Nephron (organoid): ENCODE measurements at regions not wholly inside any gene's neighbourhood (a gene's known extent, or its start where the extent isn't known, plus 50 kb on each side); places are given as distances from the start of the nearest gene placed in this dataset.

Source experiments
- H3K27ac Mint-ChIP-seq, 3 experiments: 2 replicates each; pipeline ENCODE4 v1.8.0; 2020; ENCODE audit warnings: mixed read lengths in 3 of 3, mild to moderate bottlenecking in 2 of 3, moderate library complexity in 1 of 3
- H3K27me3 Mint-ChIP-seq: 2 replicates; pipeline ENCODE4 v1.8.0; 2021; ENCODE audit warnings: low read depth, mild to moderate bottlenecking, moderate library complexity, mixed read lengths
- H3K36me3 Mint-ChIP-seq: 2 replicates; pipeline ENCODE4 v1.8.0; 2020; ENCODE audit warnings: low read depth, mixed read lengths
- H3K4me1 Mint-ChIP-seq: 2 replicates; pipeline ENCODE4 v1.8.0; 2020; ENCODE audit warnings: mixed read lengths
- H3K4me3 Mint-ChIP-seq, 3 experiments: 2 replicates each; pipeline ENCODE4 v1.8.0; 2020; ENCODE audit warnings: mild to moderate bottlenecking in 3 of 3, mixed read lengths in 3 of 3, moderate library complexity in 2 of 3
- H3K9me3 Mint-ChIP-seq: 2 replicates; pipeline ENCODE4 v1.8.0; 2020; ENCODE audit warnings: mixed read lengths
- TF ChIP-seq, protein P1 (sequence below), 3 experiments: fragments of 200-600 bp; sonication (generic); IDR thresholded peaks; one replicate each; pipeline ENCODE4 v1.5.0; 2021; ENCODE audit warnings: antibody characterized with exemption in 3 of 3; ENCODE audit not compliant: unreplicated experiment in 3 of 3

DNA sequence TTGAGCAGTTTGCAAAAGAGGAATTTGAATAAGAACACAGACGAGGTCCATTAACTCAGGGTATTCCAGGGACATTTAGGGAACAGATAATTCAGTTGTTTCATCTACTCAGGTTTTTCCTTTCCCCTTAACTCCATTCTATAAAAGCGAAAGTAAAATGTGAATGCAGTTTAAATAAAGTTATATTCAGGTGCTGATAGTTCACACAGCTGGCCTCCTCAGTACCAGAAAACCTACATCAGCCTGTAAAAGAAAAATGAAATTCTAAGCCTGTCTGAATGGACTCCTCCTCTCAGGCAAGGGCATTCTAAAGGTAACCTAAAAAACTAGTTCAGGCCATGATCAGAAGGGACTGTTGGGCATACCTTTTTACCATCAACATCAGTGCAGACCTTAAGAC, 873.8 kb downstream of the SUCLG1 start:
- peaks cover 11% of the 10 kb centered on the region for H3K9me3 Mint-ChIP-seq
- no peaks in the 10 kb centered on the region for H3K36me3 Mint-ChIP-seq
- TF ChIP-seq, protein P1, sequence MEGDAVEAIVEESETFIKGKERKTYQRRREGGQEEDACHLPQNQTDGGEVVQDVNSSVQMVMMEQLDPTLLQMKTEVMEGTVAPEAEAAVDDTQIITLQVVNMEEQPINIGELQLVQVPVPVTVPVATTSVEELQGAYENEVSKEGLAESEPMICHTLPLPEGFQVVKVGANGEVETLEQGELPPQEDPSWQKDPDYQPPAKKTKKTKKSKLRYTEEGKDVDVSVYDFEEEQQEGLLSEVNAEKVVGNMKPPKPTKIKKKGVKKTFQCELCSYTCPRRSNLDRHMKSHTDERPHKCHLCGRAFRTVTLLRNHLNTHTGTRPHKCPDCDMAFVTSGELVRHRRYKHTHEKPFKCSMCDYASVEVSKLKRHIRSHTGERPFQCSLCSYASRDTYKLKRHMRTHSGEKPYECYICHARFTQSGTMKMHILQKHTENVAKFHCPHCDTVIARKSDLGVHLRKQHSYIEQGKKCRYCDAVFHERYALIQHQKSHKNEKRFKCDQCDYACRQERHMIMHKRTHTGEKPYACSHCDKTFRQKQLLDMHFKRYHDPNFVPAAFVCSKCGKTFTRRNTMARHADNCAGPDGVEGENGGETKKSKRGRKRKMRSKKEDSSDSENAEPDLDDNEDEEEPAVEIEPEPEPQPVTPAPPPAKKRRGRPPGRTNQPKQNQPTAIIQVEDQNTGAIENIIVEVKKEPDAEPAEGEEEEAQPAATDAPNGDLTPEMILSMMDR (IDR thresholded peaks at IDR 0.05; ENCODE audit: unreplicated experiment in 3 of 3), result no peak
- H3K27ac Mint-ChIP-seq, result peak overlapping the region in 2 of 3 experiments; percentile 48 to 69
- no peak overlapping the region for H3K4me3 Mint-ChIP-seq
- H3K27me3 Mint-ChIP-seq, result no peaks in the 10 kb centered on the region
- H3K4me1 Mint-ChIP-seq, result peaks cover 6% of the 10 kb centered on the region

DNA sequence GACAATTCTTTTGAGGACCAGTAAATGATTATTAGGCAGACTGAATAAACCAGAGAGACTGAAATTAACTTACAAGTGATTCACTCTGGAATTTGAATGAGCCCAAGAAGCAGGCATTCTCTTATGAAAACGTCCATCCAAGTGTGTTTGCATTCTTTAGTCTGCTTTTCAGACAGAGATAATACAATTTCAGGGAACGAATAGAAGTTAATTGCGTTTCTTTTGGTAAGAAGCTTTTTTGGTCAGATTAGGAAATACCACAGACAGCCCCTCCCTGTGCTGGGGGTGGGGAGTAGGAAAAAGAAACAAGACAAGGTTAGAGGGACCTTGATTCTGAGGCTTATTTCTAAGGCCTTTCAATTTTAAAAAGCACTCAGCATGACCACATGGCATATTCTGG, 874.4 kb downstream of the SUCLG1 start:
- Mint-ChIP-seq H3K27me3 (no peaks in the 10 kb centered on the region), H3K9me3 (peaks cover 9% of the 10 kb centered on the region), H3K36me3 (no peaks in the 10 kb centered on the region), H3K27ac (peak overlapping the region in 2 of 3 experiments; percentile 48 to 69), H3K4me3 (no peak overlapping the region), H3K4me1 (peaks cover 7% of the 10 kb centered on the region)
- TF ChIP-seq, protein P1 (IDR thresholded peaks at IDR 0.05; ENCODE audit: unreplicated experiment in 3 of 3), result no peak

DNA sequence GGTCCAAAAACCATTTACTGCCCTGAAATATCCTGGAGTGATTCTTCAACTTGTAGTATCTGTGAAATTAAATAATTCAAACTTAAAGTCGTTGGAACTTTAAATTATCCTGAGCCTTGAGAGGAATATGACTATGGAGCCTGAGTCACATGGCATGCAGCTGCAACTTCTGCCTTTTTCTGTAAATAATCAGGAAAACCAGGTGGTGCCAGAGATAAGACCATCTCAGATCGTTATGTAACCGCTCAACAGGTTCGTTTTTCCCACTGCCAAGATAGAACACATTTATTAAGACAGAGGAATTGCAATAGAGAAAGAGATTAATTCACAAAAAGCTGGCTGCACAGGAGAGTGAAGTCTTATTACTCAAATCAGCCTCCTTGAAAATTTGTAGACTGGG, 876.5 kb downstream of the SUCLG1 start:
- Mint-ChIP-seq H3K27ac (no peak overlapping the region), H3K9me3 (no peaks in the 10 kb centered on the region)
- TF ChIP-seq, protein P1 (IDR thresholded peaks at IDR 0.05; ENCODE audit: unreplicated experiment in 3 of 3), result no peak

DNA sequence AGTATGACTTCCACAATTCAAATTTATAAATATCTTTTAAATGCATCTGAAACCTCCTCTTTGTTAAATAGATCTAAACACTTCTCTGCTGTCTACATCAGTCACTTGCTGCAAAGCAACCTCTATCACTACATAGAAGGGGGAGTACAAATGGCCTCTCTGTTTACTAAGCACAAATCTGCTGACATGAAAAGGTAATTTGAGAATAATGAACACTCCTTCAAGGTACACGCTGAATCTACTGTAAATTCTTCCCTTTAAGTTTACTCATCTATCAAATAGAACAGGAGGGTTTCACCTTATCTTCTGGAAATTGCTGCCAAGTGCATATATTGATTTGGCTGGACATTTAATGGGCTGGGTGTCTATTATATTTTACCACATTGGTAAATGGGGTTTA, 879.6 kb downstream of the SUCLG1 start:
- Mint-ChIP-seq H3K9me3 (no peaks in the 10 kb centered on the region), H3K27me3 (no peaks in the 10 kb centered on the region), H3K4me3 (no peak overlapping the region), H3K27ac (no peak overlapping the region), H3K4me1 (peaks cover 31% of the 10 kb centered on the region), H3K36me3 (no peaks in the 10 kb centered on the region)
- TF ChIP-seq, protein P1 (IDR thresholded peaks at IDR 0.05; ENCODE audit: unreplicated experiment in 3 of 3), result no peak

More for the DNA sequence above, 876.5 kb downstream of the SUCLG1 start:
- Mint-ChIP-seq H3K4me1 (peaks cover 17% of the 10 kb centered on the region), H3K4me3 (no peak overlapping the region), H3K36me3 (no peaks in the 10 kb centered on the region), H3K27me3 (no peaks in the 10 kb centered on the region)

DNA sequence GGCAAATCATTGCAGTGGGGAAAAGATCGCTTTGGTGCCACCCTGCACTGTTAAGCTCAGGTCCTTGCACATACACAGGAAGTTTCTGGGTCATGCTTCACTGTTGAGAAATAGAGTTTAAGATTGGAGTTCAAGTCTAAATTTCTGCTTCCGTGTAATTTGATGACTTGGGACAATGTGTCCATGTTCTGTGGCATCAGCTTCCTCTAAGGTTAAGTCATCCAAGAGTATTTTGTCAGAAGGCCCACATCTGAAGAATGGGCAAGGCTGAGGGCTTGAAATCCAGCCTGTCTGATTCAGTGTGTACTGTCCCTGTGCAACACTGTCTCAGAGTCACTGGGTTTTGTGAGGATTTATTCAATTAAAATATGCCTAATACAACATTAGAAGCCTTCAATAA, 880.7 kb downstream of the SUCLG1 start:
- Mint-ChIP-seq H3K27ac (peak overlapping the region in 1 of 3 experiments; percentile 29), H3K27me3 (no peaks in the 10 kb centered on the region), H3K4me1 (peaks cover 31% of the 10 kb centered on the region), H3K36me3 (no peaks in the 10 kb centered on the region), H3K4me3 (no peak overlapping the region), H3K9me3 (no peaks in the 10 kb centered on the region)
- TF ChIP-seq, protein P1 (IDR thresholded peaks at IDR 0.05; ENCODE audit: unreplicated experiment in 3 of 3), result no peak

DNA sequence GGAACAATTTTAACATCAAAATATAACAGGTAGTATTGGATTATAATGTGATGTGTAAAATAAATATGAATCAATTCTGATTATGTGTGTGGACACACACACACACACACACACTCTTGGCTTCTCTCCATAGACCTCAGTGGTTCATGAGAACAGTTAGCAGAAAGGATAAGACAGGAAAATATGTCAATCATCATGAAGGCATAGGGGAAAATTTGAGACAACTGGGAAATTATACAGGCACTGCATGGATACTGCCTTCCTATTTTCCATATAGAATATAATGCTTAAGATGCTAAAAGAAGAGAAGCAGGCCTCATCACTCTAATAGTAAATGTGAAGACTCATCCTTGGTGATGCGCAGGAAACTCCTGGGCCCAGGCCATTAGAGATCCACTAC, 884.5 kb downstream of the SUCLG1 start:
- Mint-ChIP-seq H3K4me1 (peaks cover 30% of the 10 kb centered on the region), H3K27me3 (no peaks in the 10 kb centered on the region), H3K36me3 (no peaks in the 10 kb centered on the region), H3K9me3 (no peaks in the 10 kb centered on the region), H3K27ac (no peak overlapping the region), H3K4me3 (no peak overlapping the region)
- TF ChIP-seq, protein P1 (IDR thresholded peaks at IDR 0.05; ENCODE audit: unreplicated experiment in 3 of 3), result no peak
